ENCODE measurements at regions not wholly inside any gene's neighbourhood (a gene's known extent, or its start where the extent isn't known, plus 50 kb on each side); places are given as distances from the start of the nearest gene placed in this dataset.

DNA sequence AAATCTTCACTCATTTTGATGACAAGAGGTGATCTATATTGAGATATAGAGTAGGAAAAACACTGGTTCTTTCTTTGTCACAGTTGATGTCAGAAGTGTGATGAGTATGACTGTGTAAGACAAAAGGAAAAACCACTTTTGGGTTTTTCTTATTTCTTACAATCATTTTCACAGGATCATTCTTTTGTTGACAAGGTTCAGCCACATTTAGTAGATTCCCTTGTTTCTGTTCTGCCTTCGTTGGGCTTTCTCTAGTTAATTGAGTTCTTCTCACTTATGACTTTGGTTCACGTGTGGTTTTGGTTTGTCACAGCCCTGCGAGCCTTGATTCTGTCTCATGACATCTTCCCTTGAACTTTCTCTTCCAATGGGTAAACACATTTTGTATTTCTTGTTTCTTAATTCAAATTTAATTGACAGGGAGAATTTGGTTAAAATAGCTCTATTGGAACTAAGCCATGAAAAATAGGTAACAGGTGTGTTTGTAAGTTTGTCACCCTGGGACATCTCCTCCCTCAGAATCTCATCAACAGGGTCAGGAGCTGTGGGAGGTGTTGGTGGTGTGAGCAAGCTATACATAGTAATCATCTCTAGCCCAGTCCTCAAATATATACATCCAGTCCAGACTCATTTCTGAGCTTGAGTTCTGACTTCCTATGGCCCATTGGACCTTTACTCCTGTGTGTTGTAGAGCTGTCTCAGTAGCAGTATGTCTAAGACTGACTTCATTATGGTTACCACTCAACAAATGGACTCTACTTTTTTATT lies 255.3 kb downstream of the BMP4 start:
- Histone ChIP-seq H3K9me3 (ENCODE audit: control insufficient read depth in 3 of 3, low read length in 3 of 3) (no peaks in the 10 kb centered on the region), H3K9ac (ENCODE audit: low read depth in 1 of 3, low read length in 3 of 3) (no peak overlapping the region), H3K36me3 (ENCODE audit: control insufficient read depth in 3 of 3, insufficient read depth in 3 of 3, low read length in 3 of 3) (no peaks in the 10 kb centered on the region), H3K27ac (ENCODE audit: low read depth, low read length) (no peak overlapping the region), H3K4me1 (ENCODE audit: control insufficient read depth in 3 of 3, insufficient read depth in 3 of 3, low read length in 3 of 3) (no peaks in the 10 kb centered on the region), H3K4me3 (ENCODE audit: low read length in 3 of 3) (no peak overlapping the region), H3K27me3 (ENCODE audit: control insufficient read depth in 3 of 3, insufficient read depth in 3 of 3, low read length in 3 of 3) (no peaks in the 10 kb centered on the region)

DNA sequence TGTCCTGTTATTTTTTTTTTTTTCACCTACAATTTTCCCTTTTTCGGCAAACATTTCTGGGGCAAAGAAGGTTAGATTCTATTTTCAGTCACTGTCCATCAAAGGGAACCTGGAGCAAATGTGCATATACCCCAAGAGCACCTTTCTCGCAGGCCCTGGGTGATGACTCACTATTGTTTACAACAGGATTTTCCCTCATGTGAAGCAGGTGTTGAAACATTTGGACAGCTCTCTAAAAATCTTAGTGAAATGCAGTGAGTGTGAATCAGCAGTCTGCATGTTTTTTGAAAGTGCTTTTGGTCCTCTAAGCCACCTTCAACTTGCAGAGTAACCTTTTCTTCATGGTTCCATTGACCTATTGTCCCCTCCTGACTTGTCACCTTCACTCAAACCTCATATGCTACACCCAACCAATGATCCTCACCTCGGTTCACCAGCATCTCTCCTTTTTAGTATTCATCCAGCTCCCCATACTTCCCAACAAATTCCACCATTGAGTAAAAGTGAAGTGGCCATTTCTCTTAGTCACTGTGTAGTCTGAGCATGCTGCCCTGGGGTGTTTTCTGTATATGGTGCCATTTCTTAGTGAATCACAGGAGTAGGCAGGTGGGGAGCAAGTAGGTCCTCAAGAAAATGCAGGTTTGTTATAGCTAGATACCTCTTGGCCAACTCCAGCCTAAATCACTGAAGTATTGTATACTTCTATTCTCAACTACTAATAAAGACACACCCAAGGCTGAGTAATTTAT lies 260.2 kb downstream of the BMP4 start:
- Histone ChIP-seq H3K9ac (ENCODE audit: low read depth in 1 of 3, low read length in 3 of 3) (no peak overlapping the region), H3K9me3 (ENCODE audit: control insufficient read depth in 3 of 3, low read length in 3 of 3) (no peaks in the 10 kb centered on the region), H3K27ac (ENCODE audit: low read depth, low read length) (no peak overlapping the region), H3K27me3 (ENCODE audit: control insufficient read depth in 3 of 3, insufficient read depth in 3 of 3, low read length in 3 of 3) (no peaks in the 10 kb centered on the region), H3K4me3 (ENCODE audit: low read length in 3 of 3) (no peak overlapping the region), H3K36me3 (ENCODE audit: control insufficient read depth in 3 of 3, insufficient read depth in 3 of 3, low read length in 3 of 3) (no peaks in the 10 kb centered on the region), H3K4me1 (ENCODE audit: control insufficient read depth in 3 of 3, insufficient read depth in 3 of 3, low read length in 3 of 3) (no peaks in the 10 kb centered on the region)

DNA sequence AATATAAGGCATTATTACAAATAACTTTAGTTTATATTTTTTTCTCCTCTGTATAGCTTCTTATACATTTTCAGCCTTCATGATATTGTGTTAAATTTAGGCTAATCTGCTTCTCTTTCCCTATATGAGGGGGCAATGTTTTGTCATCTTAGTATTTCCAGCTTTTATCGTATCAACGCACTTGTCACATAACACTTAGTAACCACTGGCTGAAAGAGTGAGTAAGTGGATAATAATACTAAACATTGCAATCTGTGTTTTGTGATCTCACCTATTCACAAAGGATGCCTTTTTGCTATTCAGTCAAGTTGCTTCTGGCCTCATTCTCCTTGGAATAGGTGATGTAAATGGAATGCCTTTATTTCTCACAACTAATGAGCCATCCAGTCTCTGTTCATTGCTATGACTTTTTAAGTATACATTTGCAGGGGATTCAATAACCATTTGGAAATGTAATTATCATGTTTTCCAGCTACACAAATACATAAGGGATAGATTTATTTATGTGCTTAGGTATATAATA lies 260.9 kb downstream of the BMP4 start:
- H3K9me3 ChIP-seq (ENCODE audit: control insufficient read depth in 3 of 3, low read length in 3 of 3), result no peaks in the 10 kb centered on the region
- H3K36me3 ChIP-seq (ENCODE audit: control insufficient read depth in 3 of 3, insufficient read depth in 3 of 3, low read length in 3 of 3), result no peaks in the 10 kb centered on the region
- no peak overlapping the region for H3K27ac ChIP-seq (ENCODE audit: low read depth, low read length)
- H3K4me3 ChIP-seq (ENCODE audit: low read length in 3 of 3), result no peak overlapping the region
- H3K9ac ChIP-seq (ENCODE audit: low read depth in 1 of 3, low read length in 3 of 3), result no peak overlapping the region
- no peaks in the 10 kb centered on the region for H3K27me3 ChIP-seq (ENCODE audit: control insufficient read depth in 3 of 3, insufficient read depth in 3 of 3, low read length in 3 of 3)
- H3K4me1 ChIP-seq (ENCODE audit: control insufficient read depth in 3 of 3, insufficient read depth in 3 of 3, low read length in 3 of 3), result no peaks in the 10 kb centered on the region

DNA sequence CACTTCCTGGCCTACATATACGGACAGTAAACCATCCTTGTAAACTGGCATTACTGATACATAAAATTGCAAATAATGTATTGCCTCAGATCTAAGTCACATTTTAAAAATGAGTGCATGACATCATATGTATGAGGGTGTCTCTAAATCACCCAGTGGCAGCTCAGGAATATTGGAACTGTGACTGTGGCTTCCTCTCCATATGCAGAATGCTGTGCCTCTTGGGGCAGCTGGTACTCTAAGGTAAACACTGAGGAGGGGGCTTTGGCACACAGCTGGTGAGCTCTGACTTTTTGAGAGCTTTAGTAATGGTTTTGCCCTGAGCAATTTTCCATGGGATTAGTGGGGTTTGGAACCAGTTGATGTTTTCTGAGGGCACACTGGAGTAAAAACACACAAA lies 263.7 kb downstream of the BMP4 start:
- no peak overlapping the region for H3K9ac ChIP-seq (ENCODE audit: low read depth in 1 of 3, low read length in 3 of 3)
- no peaks in the 10 kb centered on the region for H3K9me3 ChIP-seq (ENCODE audit: control insufficient read depth in 3 of 3, low read length in 3 of 3)
- no peak overlapping the region for H3K27ac ChIP-seq (ENCODE audit: low read depth, low read length)
- H3K27me3 ChIP-seq (ENCODE audit: control insufficient read depth in 3 of 3, insufficient read depth in 3 of 3, low read length in 3 of 3), result no peaks in the 10 kb centered on the region
- no peak overlapping the region for H3K4me3 ChIP-seq (ENCODE audit: low read length in 3 of 3)
- no peaks in the 10 kb centered on the region for H3K4me1 ChIP-seq (ENCODE audit: control insufficient read depth in 3 of 3, insufficient read depth in 3 of 3, low read length in 3 of 3)
- no peaks in the 10 kb centered on the region for H3K36me3 ChIP-seq (ENCODE audit: control insufficient read depth in 3 of 3, insufficient read depth in 3 of 3, low read length in 3 of 3)

DNA sequence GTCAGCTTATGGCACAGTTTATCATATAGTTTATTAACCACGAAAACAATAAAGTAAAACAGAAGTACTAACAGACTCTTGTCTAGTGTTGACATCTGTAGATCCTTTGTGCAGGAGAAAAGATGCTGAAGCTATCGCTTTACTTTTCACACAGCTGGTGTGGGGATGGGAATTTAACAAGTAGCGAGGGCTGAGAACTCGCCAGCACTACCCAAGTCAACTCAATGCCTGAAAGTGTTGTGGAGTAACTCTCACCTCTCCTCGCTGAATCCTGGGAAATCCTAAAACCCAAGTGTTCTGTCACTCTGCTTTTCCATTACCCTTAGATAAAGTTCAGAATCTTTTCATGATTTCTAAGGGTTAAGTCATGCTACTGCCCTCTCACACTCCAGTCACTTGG lies 264.2 kb downstream of the BMP4 start:
- H3K27ac ChIP-seq (ENCODE audit: low read depth, low read length), result no peak overlapping the region
- H3K4me1 ChIP-seq (ENCODE audit: control insufficient read depth in 3 of 3, insufficient read depth in 3 of 3, low read length in 3 of 3), result no peaks in the 10 kb centered on the region
- H3K4me3 ChIP-seq (ENCODE audit: low read length in 3 of 3), result no peak overlapping the region
- H3K9me3 ChIP-seq (ENCODE audit: control insufficient read depth in 3 of 3, low read length in 3 of 3), result no peaks in the 10 kb centered on the region
- no peaks in the 10 kb centered on the region for H3K36me3 ChIP-seq (ENCODE audit: control insufficient read depth in 3 of 3, insufficient read depth in 3 of 3, low read length in 3 of 3)
- H3K27me3 ChIP-seq (ENCODE audit: control insufficient read depth in 3 of 3, insufficient read depth in 3 of 3, low read length in 3 of 3), result no peaks in the 10 kb centered on the region
- no peak overlapping the region for H3K9ac ChIP-seq (ENCODE audit: low read depth in 1 of 3, low read length in 3 of 3)

- H3K27me3 ChIP-seq (ENCODE audit: control insufficient read depth in 3 of 3, insufficient read depth in 3 of 3, low read length in 3 of 3), result no peaks in the 10 kb centered on the region
- no peak overlapping the region for H3K27ac ChIP-seq (ENCODE audit: low read depth, low read length)
- no peak overlapping the region for H3K9ac ChIP-seq (ENCODE audit: low read depth in 1 of 3, low read length in 3 of 3)
- H3K4me1 ChIP-seq (ENCODE audit: control insufficient read depth in 3 of 3, insufficient read depth in 3 of 3, low read length in 3 of 3), result no peaks in the 10 kb centered on the region
- no peak overlapping the region for H3K4me3 ChIP-seq (ENCODE audit: low read length in 3 of 3)
- H3K9me3 ChIP-seq (ENCODE audit: control insufficient read depth in 3 of 3, low read length in 3 of 3), result no peaks in the 10 kb centered on the region
- no peaks in the 10 kb centered on the region for H3K36me3 ChIP-seq (ENCODE audit: control insufficient read depth in 3 of 3, insufficient read depth in 3 of 3, low read length in 3 of 3)
Observed at GRCh38 chr14:53683229-53683628, 273.4 kb downstream of the BMP4 start.

- no peak overlapping the region for H3K27ac ChIP-seq (ENCODE audit: low read depth, low read length)
- no peak overlapping the region for H3K4me3 ChIP-seq (ENCODE audit: low read length in 3 of 3)
- H3K9ac ChIP-seq (ENCODE audit: low read depth in 1 of 3, low read length in 3 of 3), result no peak overlapping the region
- H3K36me3 ChIP-seq (ENCODE audit: control insufficient read depth in 3 of 3, insufficient read depth in 3 of 3, low read length in 3 of 3), result no peaks in the 10 kb centered on the region
- H3K27me3 ChIP-seq (ENCODE audit: control insufficient read depth in 3 of 3, insufficient read depth in 3 of 3, low read length in 3 of 3), result no peaks in the 10 kb centered on the region
- no peaks in the 10 kb centered on the region for H3K4me1 ChIP-seq (ENCODE audit: control insufficient read depth in 3 of 3, insufficient read depth in 3 of 3, low read length in 3 of 3)
- H3K9me3 ChIP-seq (ENCODE audit: control insufficient read depth in 3 of 3, low read length in 3 of 3), result no peaks in the 10 kb centered on the region
Observed at GRCh38 chr14:53672526-53672925, 284.1 kb downstream of the BMP4 start.

DNA sequence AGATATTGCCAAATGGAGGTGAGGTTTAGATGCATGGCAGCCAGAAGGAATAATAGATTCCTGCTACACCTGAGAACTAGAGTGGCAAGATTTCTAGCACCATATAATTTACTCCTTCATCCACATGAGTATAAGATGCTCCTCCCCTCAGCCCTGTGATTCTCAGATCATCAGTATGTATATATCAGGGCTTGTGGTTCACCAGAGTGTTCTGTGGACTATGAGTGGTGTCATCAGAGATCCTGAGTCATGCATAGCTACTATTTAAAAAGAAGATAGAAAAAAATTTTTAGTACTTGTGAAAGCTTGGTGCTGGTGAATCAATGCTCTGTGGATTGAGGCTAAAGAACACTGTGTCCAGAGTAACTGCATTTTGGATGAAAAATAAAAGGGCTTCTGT lies 285.9 kb downstream of the BMP4 start:
- no peaks in the 10 kb centered on the region for H3K9me3 ChIP-seq (ENCODE audit: control insufficient read depth in 3 of 3, low read length in 3 of 3)
- H3K27ac ChIP-seq (ENCODE audit: low read depth, low read length), result no peak overlapping the region
- H3K4me1 ChIP-seq (ENCODE audit: control insufficient read depth in 3 of 3, insufficient read depth in 3 of 3, low read length in 3 of 3), result no peaks in the 10 kb centered on the region
- no peak overlapping the region for H3K9ac ChIP-seq (ENCODE audit: low read depth in 1 of 3, low read length in 3 of 3)
- no peak overlapping the region for H3K4me3 ChIP-seq (ENCODE audit: low read length in 3 of 3)
- H3K36me3 ChIP-seq (ENCODE audit: control insufficient read depth in 3 of 3, insufficient read depth in 3 of 3, low read length in 3 of 3), result no peaks in the 10 kb centered on the region
- no peaks in the 10 kb centered on the region for H3K27me3 ChIP-seq (ENCODE audit: control insufficient read depth in 3 of 3, insufficient read depth in 3 of 3, low read length in 3 of 3)

- Histone ChIP-seq H3K4me1 (ENCODE audit: control insufficient read depth in 3 of 3, insufficient read depth in 3 of 3, low read length in 3 of 3) (no peaks in the 10 kb centered on the region), H3K4me3 (ENCODE audit: low read length in 3 of 3) (no peak overlapping the region), H3K27me3 (ENCODE audit: control insufficient read depth in 3 of 3, insufficient read depth in 3 of 3, low read length in 3 of 3) (no peaks in the 10 kb centered on the region), H3K36me3 (ENCODE audit: control insufficient read depth in 3 of 3, insufficient read depth in 3 of 3, low read length in 3 of 3) (no peaks in the 10 kb centered on the region), H3K9me3 (ENCODE audit: control insufficient read depth in 3 of 3, low read length in 3 of 3) (no peaks in the 10 kb centered on the region), H3K9ac (ENCODE audit: low read depth in 1 of 3, low read length in 3 of 3) (no peak overlapping the region), H3K27ac (ENCODE audit: low read depth, low read length) (no peak overlapping the region)
Observed at GRCh38 chr14:53668897-53669296, 287.7 kb downstream of the BMP4 start.

- no peak overlapping the region for H3K4me3 ChIP-seq (ENCODE audit: low read length in 3 of 3)
- H3K36me3 ChIP-seq (ENCODE audit: control insufficient read depth in 3 of 3, insufficient read depth in 3 of 3, low read length in 3 of 3), result no peaks in the 10 kb centered on the region
- H3K27ac ChIP-seq (ENCODE audit: low read depth, low read length), result no peak overlapping the region
- no peaks in the 10 kb centered on the region for H3K4me1 ChIP-seq (ENCODE audit: control insufficient read depth in 3 of 3, insufficient read depth in 3 of 3, low read length in 3 of 3)
- peaks cover 0 to 2% (median 0%) of the 10 kb centered on the region in 3 donors for H3K9me3 ChIP-seq (ENCODE audit: control insufficient read depth in 3 of 3, low read length in 3 of 3)
- H3K9ac ChIP-seq (ENCODE audit: low read depth in 1 of 3, low read length in 3 of 3), result no peak overlapping the region
- H3K27me3 ChIP-seq (ENCODE audit: control insufficient read depth in 3 of 3, insufficient read depth in 3 of 3, low read length in 3 of 3), result no peaks in the 10 kb centered on the region
Observed at GRCh38 chr14:53663709-53664108, 292.9 kb downstream of the BMP4 start.

All from skeletal muscle tissue (tissue), 3 donors.